ENCODE measurements at regions not wholly inside any gene's neighbourhood (a gene's known extent, or its start where the extent isn't known, plus 50 kb on each side); places are given as distances from the start of the nearest gene placed in this dataset.
"Not testable (repeated sequence)": the region's sequence is repeated elsewhere in the genome, so short reads cannot be mapped to it uniquely, and the experiment has no call there.

DNA sequence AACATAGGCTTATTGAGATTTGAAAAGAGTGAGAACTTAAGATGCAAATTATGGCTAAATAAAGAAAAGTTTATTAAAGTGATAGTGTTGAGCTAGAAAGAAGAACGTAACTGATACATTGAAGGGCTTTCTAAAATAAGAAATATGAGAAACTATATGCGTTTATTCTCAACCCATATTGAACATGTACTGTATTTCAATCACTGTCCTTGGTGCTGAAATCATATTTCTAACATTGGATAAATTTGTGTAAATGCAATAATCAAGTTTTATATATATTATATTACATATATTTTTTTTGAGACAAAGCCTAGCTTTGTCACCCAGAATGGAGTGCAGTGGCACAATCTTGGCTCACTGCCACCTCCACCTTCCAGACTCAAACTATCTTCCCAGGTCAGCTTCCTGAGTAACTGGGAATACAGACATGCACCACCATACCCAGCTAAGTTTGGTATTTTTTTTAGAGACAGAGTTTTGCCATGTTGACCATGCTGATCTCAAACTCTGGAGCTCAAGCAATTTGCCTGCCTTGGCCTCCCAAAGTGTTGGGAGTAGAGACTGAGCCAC lies 1065.8 kb downstream of the REEP3 start:
- no peak for DNase-seq (ENCODE audit: low read depth)

DNA sequence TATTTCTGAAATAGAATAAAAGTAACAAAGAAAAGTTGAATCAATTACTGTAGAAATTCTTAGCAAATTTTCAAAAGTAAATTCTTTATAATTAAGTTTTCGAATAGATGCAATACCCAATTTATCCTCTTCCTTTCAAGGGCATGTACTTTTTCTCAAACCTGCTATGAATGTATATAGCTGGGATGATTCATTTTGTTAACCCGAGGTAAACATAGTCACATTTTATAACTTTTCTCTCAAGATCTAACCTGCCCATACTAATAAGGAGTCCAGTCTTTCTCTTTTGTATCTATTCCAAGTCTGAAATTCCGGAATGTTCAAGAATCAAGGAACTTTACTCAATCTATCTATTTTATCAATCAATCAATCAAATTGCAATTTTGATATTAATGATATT lies 1072.9 kb downstream of the REEP3 start:
- DNase-seq (ENCODE audit: low read depth) = no peak

DNA sequence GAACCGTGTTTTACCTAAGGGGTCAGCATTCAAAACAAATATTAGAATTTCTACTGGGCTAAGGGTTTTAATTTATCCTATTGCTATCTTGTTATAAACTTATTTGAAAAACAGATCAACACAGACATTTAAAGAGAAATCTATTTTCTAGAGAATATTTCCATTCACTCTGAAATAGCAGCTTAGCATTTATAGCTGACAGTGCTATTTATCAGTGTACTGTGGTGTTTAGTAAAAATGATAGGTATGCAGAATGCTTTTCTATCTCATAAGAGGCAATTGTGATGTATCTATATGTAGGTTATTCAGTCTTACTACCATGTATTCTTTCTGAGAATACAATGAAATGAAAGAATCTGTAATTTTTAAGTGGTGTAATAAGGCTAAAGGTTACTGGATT lies 1077.4 kb downstream of the REEP3 start:
- DNase-seq (ENCODE audit: low read depth) = no peak

DNA sequence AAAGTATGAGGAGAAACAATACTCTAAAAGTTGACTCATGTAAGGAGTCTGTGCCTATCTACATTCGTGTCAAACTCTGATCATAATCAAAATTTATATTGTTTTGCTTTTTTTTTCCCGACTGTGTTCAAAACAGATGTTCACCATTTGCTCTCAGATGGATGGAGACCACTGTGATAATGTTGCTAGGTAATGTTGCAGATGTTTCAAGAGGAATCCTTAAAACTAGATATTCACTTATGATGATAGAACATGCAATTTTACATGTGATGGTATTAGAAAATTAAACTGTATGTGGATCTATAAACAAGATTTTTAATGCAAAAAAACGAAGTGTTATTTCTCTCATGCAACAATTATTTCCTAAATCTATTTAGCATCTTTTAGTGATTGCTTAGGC lies 1080.1 kb downstream of the REEP3 start:
- no peak for DNase-seq (ENCODE audit: low read depth)

DNA sequence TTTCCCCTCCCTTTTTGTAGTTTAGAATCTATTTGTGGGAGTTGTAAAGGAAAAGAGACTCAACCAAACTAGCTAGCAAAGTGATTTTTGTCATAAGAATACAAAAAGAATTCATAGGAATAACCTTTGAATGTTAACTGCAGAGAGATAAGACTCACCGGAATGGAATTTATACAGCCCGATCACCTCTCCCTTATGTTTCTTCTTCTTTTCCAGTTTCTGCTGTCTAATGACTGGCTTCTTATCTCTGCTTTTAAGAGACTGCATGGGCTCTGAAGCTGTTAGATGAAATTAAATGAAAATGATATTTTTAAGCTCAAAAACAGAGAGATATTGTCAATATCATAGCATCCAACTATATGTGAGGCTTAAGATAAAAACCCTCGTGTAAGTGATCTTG lies 1095.9 kb downstream of the REEP3 start:
- DNase-seq (ENCODE audit: low read depth) = no peak

DNA sequence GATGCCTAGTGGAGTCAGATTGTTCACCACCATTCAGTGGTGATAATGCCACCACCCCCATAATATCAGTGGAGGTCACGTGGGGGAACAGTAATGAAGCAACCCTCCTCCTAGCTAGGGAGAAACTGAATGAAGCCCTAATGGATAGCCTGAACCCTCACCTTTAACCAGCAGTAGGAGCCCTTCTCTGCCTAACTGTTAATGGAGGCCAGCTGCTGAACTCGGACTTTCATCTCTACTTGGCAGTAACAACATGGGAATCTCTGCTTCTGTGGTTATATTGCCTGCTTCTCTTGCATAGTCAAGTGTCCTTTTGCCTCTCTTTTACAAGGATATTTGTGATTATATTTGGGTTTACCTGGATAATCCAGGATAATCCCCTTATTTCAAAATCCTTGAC lies 1097.9 kb downstream of the REEP3 start:
- no peak for DNase-seq (ENCODE audit: low read depth)

DNA sequence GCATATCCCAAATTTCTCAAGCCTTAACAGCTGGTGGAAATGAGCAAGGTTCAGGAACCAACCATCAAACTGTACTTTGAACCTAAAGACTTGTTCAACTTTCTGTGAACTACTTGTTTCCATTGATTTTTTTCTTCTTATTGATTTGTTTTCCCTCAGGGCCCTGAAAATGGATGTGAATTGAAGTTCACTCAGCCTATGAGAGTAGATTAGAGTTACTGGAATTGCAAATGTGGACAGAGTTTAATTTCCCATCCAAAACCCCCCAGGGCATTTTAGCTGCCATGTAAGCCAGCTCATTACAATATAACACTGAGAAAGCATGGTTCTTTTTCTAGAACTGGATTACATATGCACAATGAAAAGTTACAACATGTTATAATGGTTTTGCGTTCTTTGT lies 1105.7 kb downstream of the REEP3 start:
- no peak for DNase-seq (ENCODE audit: low read depth)

DNA sequence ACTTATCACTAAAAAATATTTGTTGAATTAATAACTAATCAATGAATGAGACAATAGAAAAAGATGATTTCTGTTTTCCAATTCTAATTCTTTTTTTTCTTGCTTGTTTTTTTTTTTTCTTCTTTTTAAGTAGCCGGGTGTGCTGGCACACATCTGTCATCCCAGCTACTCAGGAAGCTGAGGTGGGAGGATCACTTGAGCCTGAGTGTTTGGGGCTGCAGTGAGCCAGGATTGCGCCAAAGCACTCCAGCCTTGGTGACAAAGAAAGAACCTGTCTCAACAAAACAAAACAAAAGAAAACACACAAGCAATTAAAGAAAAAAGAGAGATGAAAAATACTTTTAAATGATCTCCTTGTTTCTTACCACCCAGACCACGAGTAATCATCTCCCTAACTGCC lies 1109.3 kb downstream of the REEP3 start:
- DNase-seq (ENCODE audit: low read depth) = no peak

DNA sequence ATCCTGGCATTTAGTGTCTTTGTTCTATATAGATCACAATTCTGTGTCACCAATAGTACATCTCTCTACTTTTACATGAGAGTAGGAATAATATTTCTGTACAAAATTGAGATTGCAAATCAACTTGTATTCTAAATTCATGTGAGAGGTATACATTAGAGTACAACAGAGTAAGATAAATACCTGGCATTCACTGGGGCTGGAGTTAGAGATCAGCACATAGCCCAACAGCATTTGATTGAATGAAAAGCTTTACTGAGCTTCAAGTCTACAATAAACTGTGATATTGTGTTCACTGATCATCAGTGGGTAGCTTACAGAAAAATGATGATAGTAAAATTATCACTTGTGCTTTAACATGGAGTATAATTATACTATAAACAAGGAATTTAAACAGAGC lies 1114.7 kb downstream of the REEP3 start:
- DNase-seq (ENCODE audit: low read depth) = no peak

DNA sequence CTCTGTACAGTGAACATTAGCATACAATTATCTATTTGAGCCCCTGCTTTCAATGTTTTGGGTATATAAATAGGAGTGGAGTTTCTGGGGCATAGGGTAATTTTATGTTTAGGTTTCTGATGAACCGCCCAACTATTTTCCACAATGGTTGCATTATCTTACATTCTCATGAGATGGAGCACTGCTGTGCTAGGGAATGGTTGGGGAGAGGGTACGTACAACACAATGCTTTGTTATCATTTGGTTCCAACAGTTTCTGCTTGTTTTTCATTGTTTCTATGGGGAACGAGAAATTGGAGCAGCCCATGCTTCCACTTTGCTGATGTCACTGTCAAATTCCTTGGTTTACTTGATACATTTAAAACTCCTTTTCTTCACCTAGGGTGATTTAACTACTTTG lies 1115.3 kb downstream of the REEP3 start:
- no peak for DNase-seq (ENCODE audit: low read depth)

DNA sequence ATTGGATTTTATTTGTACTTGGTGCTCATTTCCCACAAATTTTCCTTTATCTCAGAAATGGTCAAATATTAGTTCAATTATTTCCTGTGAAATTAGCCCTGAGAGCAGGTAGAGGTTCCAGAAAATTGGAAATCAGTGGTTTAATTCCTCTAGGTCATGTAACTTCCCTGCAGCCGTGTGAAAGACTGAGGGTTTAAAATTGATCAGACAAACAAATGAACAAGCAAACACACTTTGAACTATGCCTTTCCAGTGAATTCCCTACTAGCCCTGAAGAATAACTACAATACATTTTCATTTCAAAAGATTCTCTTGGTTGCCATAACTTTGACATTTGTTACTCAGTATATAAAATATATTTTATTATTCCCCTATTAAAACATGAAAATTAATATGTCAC lies 1116.7 kb downstream of the REEP3 start:
- DNase-seq (ENCODE audit: low read depth) = no peak

DNA sequence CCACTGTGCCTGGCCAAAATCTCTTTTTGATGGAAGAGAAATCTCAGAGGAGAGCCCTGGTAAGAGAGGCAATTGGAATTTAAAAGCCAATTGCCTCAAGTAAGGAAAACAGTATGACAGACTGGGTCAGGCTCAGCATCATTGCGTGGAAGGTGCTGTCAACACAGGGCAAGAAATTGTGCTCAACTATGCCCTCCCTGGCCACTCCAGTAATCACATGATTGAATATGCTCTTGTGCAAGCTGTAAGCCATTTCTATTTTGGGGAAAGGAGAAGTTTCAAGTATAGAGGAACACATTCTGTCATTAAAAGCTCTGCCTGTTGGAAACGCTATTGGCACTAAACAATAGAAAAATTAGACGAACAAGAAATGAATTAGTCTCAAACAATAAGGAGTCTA lies 1127.7 kb downstream of the REEP3 start:
- no peak for DNase-seq (ENCODE audit: low read depth)

DNA sequence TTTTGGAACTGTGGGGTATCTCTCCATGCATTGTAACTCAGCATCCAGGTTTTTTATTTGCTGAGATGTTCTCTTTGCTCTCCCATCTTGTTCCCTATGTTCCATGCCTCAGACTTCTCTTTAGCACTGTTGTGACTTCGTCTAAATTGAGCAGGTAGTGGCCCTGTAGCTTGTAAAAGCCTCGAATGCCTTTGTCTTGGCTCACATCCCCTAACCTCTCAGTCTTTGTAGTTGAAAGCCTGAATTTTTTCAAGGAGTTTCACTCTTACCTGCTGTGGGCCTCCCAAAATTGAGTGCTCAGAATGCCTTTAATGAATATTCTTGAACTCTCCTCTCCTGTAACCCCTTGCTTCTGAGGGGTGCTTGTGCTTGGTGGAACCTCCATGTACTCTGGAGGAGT lies 1137.3 kb downstream of the REEP3 start:
- no peak for DNase-seq (ENCODE audit: low read depth)

DNA sequence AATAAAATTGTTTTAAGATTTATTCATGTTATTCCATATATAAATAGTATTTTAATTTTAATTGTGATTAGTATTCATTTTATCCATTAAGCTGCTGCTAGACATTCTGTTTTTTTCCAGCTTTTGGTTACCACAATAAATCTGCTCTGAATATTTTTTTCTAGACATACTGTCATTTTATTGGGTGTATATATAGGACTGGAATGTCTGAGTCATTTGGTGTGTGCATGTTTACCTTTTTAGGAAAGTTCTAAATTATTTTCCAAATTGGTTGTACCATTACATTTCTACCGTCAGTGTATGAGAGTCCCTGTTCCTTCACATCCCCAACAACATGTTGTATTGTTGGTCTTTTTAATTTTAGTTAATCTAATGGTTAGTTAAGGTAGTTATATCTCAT lies 1138.1 kb downstream of the REEP3 start:
- DNase-seq (ENCODE audit: low read depth) = no peak

DNA sequence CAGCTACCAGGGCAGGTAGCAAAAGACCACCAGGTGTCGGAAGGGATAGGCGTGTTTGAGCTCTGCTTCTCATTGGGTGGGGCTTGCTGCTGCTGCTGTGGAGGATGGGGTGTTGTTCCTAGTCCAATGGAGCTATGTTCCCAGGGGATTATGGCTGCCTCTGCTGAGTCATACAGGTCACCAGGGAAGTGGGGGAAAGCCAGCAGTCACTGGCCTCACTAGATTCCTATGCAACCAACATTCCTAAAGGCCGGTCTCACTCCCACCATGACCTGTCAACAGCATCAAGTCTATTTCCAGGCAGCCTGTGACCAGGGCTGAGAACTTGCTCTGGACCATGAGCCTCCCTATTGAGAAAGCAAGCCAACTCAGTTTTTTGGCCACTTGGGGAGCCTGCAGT lies 1160.8 kb downstream of the REEP3 start:
- no peak for DNase-seq (ENCODE audit: low read depth)

DNA sequence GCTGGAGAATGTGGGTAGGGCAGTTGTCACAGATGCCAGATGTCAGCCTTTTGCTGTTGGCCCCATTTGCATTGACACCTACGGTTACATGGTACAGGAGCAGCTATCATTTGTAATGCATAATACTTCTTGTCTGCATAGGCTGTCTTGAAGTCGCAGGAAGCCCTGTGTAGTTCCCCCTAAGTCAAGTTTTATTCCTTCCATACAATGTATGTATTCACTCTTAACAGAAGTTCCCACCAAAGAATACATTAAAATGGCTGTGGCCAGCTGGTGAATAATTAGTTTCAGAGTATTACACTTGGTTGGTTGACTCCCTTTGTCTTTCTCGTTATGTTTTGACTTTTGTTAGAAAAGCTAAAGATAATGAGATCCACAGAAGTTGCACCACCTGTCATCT lies 1169.0 kb downstream of the REEP3 start:
- DNase-seq (ENCODE audit: low read depth) = no peak

DNA sequence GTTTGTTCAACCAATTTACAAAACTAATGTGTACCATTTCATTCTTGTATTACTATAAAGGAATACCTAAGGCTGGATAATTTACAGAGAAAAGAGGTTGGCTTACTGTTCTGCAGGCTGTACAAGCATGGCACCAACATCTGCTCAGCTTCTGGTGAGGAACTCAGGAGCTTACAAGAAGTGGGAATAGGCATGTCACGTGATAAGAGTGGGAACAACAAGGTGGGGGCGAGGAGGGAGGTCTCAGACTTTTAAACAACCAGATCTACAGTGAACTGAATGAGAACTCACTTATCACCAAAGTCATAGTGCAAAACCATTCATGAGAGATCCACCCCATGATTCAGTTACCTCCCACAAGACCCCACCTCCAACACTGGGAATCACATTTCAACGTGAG lies 1178.0 kb downstream of the REEP3 start:
- DNase-seq (ENCODE audit: low read depth) = no peak

DNA sequence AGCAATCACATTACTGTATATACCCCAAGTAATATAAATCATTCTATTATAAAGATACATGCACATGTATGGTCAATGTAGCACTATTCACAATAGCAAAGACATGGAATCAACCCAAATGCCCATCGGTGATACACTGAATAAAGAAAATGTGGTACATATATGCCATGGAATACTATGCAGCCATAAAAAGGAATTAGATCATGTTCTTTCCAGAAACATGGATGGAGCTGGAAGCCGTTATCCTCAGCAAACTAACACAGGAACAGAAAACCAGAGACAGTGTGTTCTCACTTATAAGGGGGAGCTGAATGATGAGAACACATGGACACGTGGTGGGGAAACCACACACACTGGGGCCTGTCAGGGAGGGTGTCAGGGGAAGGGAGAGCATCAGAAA lies 1180.9 kb downstream of the REEP3 start:
- not testable (repeated sequence) for DNase-seq (ENCODE audit: low read depth)

DNA sequence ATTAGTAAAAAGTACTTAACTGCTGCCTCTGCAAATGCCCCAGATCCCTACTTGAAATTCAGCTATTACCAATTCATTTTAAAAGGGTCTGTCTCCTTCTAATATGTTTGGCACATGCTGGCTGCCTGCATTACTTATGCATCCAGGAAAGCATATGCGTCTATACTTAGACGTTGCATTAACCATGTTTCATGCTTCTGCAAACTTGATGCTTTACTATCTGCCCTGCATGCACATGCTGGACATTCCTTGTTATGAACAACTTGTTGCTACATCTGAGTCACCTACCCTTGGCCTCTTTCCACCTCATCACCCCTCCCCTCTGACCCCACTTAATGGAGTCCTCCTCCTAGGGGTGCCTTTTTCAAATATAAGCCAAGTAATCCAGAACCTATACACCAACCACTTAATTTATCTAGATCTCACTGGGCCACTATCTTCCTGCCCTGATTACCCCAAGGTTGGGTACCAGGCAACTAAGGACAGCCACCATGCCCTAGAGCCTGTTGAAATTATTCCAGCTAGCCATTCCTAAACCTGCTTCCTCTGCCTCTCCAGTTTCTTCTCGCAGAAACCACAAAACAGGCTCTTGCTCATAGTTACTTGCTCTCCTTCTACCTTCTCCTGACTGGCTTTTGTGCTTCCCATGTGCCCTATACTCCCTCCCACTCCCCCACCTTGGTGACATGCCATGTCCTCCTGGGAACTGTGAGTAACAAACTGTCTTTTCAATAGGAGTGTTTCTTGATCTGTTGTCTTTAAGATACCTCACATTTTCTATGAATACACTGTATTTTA lies 1187.9 kb downstream of the REEP3 start:
- DNase-seq (ENCODE audit: low read depth) = no peak

DNA sequence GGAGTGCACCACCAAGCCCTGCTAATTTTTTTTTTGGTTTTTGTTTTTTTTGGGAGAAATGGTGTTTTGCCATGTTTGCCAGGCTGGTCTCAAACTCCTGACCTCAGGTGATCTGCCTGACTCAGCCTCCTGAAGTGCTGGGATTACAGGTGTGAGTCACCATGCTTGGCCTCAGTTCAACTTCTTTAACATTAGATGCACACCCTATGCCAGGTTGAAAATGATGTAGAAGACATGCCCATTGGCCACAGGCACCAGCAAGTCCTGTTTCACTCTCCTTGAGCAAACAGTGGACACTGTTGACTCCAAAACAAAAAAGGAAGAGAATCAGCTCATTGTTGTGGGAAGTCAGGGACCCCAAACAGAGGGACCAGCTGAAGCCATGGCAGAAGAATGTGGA lies 1205.3 kb downstream of the REEP3 start:
- DNase-seq (ENCODE audit: low read depth) = no peak

DNA sequence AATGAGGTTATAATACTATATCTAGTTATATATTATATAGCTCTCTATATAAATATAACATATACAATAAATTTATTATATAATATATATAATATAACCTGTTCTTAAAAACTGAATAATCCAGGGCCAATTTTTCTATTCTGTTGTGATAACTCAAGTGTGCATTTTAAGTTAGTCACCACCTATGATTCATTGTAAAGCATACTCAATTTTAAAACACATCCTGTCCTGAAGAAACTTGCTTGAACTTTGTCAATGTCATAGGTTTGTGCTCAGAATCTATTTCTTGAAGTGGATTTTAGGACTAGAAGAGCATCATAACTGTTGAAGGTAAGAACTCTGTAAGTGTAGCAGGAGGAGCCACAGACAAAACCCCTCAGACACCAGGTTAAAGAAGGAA lies 1209.8 kb downstream of the REEP3 start:
- DNase-seq (ENCODE audit: low read depth) = no peak

DNA sequence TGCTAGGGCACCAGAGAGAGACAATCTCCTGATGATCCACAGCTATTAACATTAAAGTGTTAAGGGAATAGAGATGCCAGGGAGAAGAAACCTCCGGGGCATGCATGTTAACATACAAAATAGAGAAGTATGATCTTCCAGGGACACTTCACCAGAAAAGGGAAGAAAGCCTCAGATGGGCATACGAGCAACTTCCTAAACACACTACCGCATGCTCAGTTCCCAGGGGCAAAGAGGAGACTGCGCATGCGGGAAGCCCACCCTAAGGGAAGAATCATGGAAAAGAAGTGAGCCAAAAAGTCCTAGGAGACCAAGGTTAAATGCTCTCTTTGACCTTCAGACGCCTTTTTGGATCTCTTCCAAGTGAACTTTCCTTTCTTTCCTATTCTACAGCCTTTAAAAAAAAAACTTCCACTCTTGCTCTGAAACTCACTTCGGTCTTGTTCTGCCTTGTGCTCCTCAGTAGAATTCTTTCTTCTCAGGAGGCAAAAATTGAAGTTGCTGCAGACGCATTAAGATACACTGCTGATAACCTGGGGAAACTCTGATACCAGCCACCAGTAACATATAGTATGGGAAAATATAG lies 1211.3 kb downstream of the REEP3 start:
- DNase-seq (ENCODE audit: low read depth) = no peak

DNA sequence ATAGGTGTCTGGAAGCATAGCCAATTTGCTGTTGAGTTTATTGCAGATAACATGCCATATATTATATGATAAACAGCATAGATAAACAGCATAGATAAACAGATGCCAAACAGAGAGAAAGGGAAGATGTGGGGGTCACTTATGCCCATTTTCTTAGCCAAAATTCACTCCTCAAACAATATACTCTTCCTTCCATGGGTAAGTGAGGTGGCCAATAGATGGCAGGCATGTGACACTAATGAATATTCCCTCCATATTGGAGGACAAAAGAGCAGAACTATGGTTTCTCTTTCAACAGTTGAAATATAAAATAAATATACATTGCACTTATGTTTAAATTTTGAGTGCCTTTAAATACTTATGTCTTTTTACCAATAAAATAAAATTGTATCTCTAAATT lies 1212.8 kb downstream of the REEP3 start:
- DNase-seq (ENCODE audit: low read depth) = no peak

DNA sequence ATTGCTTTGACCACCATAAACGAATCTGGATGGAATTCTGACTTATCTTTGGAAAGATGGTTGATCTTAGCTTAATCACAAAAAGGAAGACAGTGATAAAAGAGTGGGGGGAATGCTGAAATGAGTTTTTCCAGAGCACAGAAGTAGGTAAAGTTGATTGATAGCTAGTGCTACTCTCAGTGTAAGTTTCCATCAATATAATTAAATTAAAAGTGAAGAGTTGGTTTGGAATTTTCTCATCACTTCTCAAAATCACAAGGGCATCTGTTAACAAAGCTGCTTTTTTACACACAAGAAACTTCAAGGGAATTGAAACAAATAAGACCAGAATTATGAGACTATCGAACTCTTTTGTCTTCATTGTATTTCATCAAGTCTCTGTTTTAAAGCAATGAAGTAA lies 1217.3 kb downstream of the REEP3 start:
- DNase-seq (ENCODE audit: low read depth) = no peak
